ENCODE measurements at regions not wholly inside any gene's neighbourhood (a gene's known extent, or its start where the extent isn't known, plus 50 kb on each side); places are given as distances from the start of the nearest gene placed in this dataset.

- ChIA-PET POLR2A (ENCODE audit: unreplicated experiment) (no interaction called here), CTCF (no interaction called here)
- DNase-seq: no peak
- H3K4me2 ChIP-seq (ENCODE audit: low read length): no peak overlapping the region
- no peak overlapping the region for H3K4me3 ChIP-seq (ENCODE audit: low read length)
- H3K36me3 ChIP-seq (ENCODE audit: low read depth, low read length): no peaks in the 10 kb centered on the region
- BruUV-seq (replicated peaks): no TSS peak
- H3K9ac ChIP-seq (ENCODE audit: low read length): no peak overlapping the region
- no peak overlapping the region for H2AFZ ChIP-seq (ENCODE audit: low read length)
- H3K4me1 ChIP-seq (ENCODE audit: insufficient read depth, low read length): no peaks in the 10 kb centered on the region
- H3K9me2 ChIP-seq (replicated peaks; ENCODE audit: low read length): no peaks in the 10 kb centered on the region
- intact Hi-C loops (cut with micrococcal nuclease): no loop called here
- no peaks in the 10 kb centered on the region for H3F3A ChIP-seq (ENCODE audit: low read length, unreplicated experiment)
- TF ChIP-seq CTCF (conservative IDR thresholded peaks at IDR 0.05; ENCODE audit: low read depth, low read length) (no peak), EZH2phosphoT487 (IDR thresholded peaks at IDR 0.05; ENCODE audit: borderline replicate concordance, low read length) (no peak), EZH2 (IDR thresholded peaks at IDR 0.05; ENCODE audit: low read length, unreplicated experiment) (no peak)
- no peaks in the 10 kb centered on the region for H3K79me2 ChIP-seq (ENCODE audit: low read length)
- no peak overlapping the region for H3K27ac ChIP-seq (ENCODE audit: low read length)
- ATAC-seq: no peak
- peaks cover 4% of the 10 kb centered on the region; the same call in 1 of the 2 replicates for H3K27me3 ChIP-seq (ENCODE audit: low read length)
- H4K20me1 ChIP-seq (ENCODE audit: low read length): no peaks in the 10 kb centered on the region
- no peaks in the 10 kb centered on the region for H3K9me3 ChIP-seq (ENCODE audit: low read length)
Measured at GRCh38 chrX:130999360-130999759, 58.8 kb upstream of the ARHGAP36 start.

Measured in PC-3 (cell line).